Tibial nerve (tissue), 4 donors: ENCODE measurements at regions not wholly inside any gene's neighbourhood (a gene's known extent, or its start where the extent isn't known, plus 50 kb on each side); places are given as distances from the start of the nearest gene placed in this dataset.

Experiments
- CTCF ChIP-seq, 5 experiments: fragments of 200-600 bp in 3 of 5; fragments of 450-650 bp in 2 of 5; sonication (generic) in 3 of 5; IDR thresholded peaks; one replicate each; pipeline ENCODE4 v1.5.1; 2016 to 2019; ENCODE audit warnings: antibody characterized with exemption in 5 of 5, mild to moderate bottlenecking in 3 of 5, moderate library complexity in 2 of 5
- EP300 ChIP-seq, 2 donors: sonication (generic); formaldehyde crosslinking; IDR thresholded peaks; one replicate each; pipeline ENCODE4 v1.6.1; 2017; ENCODE audit warnings: antibody characterized with exemption in 2 of 2, mild to moderate bottlenecking in 1 of 2
- POLR2A ChIP-seq, 2 donors: fragments of 450-650 bp; IDR thresholded peaks; one replicate each; pipeline ENCODE4 v1.6.1; 2017; ENCODE audit warnings: antibody characterized with exemption in 2 of 2, mild to moderate bottlenecking in 2 of 2, moderate library complexity in 2 of 2

GRCh38 chr9:130774183-130774582 is 60.9 kb upstream of the ABL1 start:
- TF ChIP-seq CTCF (IDR thresholded peaks at IDR 0.05) (no peak), POLR2A (IDR thresholded peaks at IDR 0.05) (no peak), EP300 (IDR thresholded peaks at IDR 0.05) (no peak)
